Psoas muscle (tissue), 7 donors: ENCODE measurements at regions not wholly inside any gene's neighbourhood (a gene's known extent, or its start where the extent isn't known, plus 50 kb on each side); places are given as distances from the start of the nearest gene placed in this dataset.

ENCODE experiments used
- ATAC-seq, 4 donors: fragments of 200-7000 bp; cut with Tn5 transposase; one replicate each; pipeline ENCODE4 v1.9.1; 2020; ENCODE audit warnings: moderate library complexity in 3 of 4, mild to moderate bottlenecking in 2 of 4
- DNase-seq, 2 donors: peaks; one replicate each; pipeline ENCODE4 v3.0.0-alpha.2; 2020
- H3K27ac ChIP-seq: fragments of 200-600 bp; one replicate; pipeline ENCODE4 v1.8.0; 2022
- H3K27me3 ChIP-seq, 3 donors: fragments of 200-600 bp in 1 of 3; one replicate each; pipeline versions ENCODE4 v1.6.1 to v1.8.0; 2013 to 2022; ENCODE audit warnings: low read length in 2 of 3, mild to moderate bottlenecking in 2 of 3, moderate library complexity in 1 of 3; ENCODE audit not compliant: insufficient read depth in 3 of 3
- H3K36me3 ChIP-seq, 2 donors: fragments of 200-600 bp in 1 of 2; one replicate each; pipeline versions ENCODE4 v1.6.1 to v1.8.0; 2013 to 2022; ENCODE audit warnings: low read depth in 1 of 2, mild to moderate bottlenecking in 1 of 2, moderate library complexity in 1 of 2; ENCODE audit not compliant: insufficient read depth in 1 of 2
- H3K4me1 ChIP-seq: fragments of 200-600 bp; one replicate; pipeline ENCODE4 v1.8.0; 2022
- H3K4me3 ChIP-seq: fragments of 200-600 bp; one replicate; pipeline ENCODE4 v1.8.0; 2022; ENCODE audit warnings: mild to moderate bottlenecking
- H3K9me3 ChIP-seq: fragments of 200-600 bp; one replicate; pipeline ENCODE4 v1.8.0; 2022
- CTCF ChIP-seq: fragments of 200-600 bp; IDR thresholded peaks from one replicate; pipeline ENCODE4 v1.8.0; 2022; ENCODE audit warnings: antibody characterized with exemption
- WGBS, 3 donors: extraction: QIAGEN DNeasy Blood & Tissue Kit; methylation state at CpG; one replicate each; pipeline versions ENCODE4 v1.1.6 to v1.1.7; 2013; 5-methylcytosine and 5-hydroxymethylcytosine counted together
- intact Hi-C, 2 donors: fragments of 100-400 bp; cut with DNase I; formaldehyde crosslinking; loops; one replicate each; pipeline versions ENCODE4 v1.11.0 to v1.14.2; 2022
- donor health status: healthy with polysubstance abuse.
- donor health status: DM: no; HTN: no; CAD: no; lungs with moderate emphysema.
- donor health status: Bipolar disorder and iron deficiency.
- donor health status: healthy.
- donor health status: DM: yes; HTN: yes; CAD: no.
- donor health status: DM: no; HTN: no; CAD: no.
- donor health status: DM: yes; HTN: yes; CAD: no.

GRCh38 chr22:34508797-34509196 lies 557.2 kb upstream of the ISX start:
- intact Hi-C loops = no loop called here
- 58 to 69% (median 66%) methylated on average over 6 of the region's 6 CpGs for WGBS, 3 donors
- DNase-seq (no peak), ATAC-seq (no peak)
- Histone ChIP-seq H3K9me3 (no peaks in the 10 kb centered on the region), H3K4me1 (no peaks in the 10 kb centered on the region), H3K4me3 (no peak overlapping the region), H3K36me3 (no peaks in the 10 kb centered on the region), H3K27me3 (peaks cover 0 to 3% (median 0%) of the 10 kb centered on the region in 3 donors), H3K27ac (no peak overlapping the region)
- no peak for TF ChIP-seq CTCF

DNA sequence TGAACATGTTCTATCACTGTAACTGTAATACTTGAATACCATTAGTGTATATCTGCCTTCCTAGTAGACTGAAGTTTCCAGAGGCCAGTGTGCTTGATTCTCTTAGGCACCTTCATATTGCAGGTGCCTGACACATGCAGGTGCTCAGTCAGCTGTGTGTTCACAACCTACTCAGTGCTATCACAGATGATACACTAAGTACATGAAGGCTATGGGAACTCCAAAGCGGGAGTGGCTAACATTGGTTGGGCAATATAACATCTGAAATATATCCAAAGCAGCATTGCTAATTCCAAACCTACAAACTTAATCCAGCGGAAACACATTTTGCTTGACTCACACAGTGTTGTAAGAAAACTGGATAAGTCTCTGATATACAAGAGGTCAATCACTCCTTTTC lies 539.3 kb upstream of the ISX start:
- no peak overlapping the region for H3K4me3 ChIP-seq
- no peaks in the 10 kb centered on the region for H3K9me3 ChIP-seq
- no peaks in the 10 kb centered on the region for H3K4me1 ChIP-seq
- H3K27ac ChIP-seq = no peak overlapping the region
- no peaks in the 10 kb centered on the region for H3K27me3 ChIP-seq
- 80 to 85% (median 84%) methylated on average over 2 of the region's 2 CpGs for WGBS, 3 donors
- intact Hi-C loops = loop anchor here in 1 of 2 donors (10.0 kb wide), 1 partner anchor 58 kb away; no protein-coding TSS in a partner anchor
- DNase-seq = no peak
- ATAC-seq = no peak
- no peak for TF ChIP-seq CTCF
- H3K36me3 ChIP-seq = no peaks in the 10 kb centered on the region

- no peak for ATAC-seq
Observed at GRCh38 chr22:34534101-34534500, 531.9 kb upstream of the ISX start.

GRCh38 chr22:34567367-34567766 lies 498.6 kb upstream of the ISX start:
- Histone ChIP-seq H3K27ac (no peak overlapping the region), H3K4me1 (no peaks in the 10 kb centered on the region), H3K27me3 (peaks cover 0 to 4% (median 0%) of the 10 kb centered on the region in 3 donors), H3K4me3 (no peak overlapping the region), H3K36me3 (no peaks in the 10 kb centered on the region), H3K9me3 (no peaks in the 10 kb centered on the region)
- DNase-seq (no peak), ATAC-seq (no peak)
- WGBS, 3 donors = 75 to 83% (median 82%) methylated on average over 4 of the region's 4 CpGs
- intact Hi-C loops = no loop called here
- TF ChIP-seq CTCF = no peak

More at GRCh38 chr22:34534101-34534500, 531.9 kb upstream of the ISX start:
- no peaks in the 10 kb centered on the region for H3K27me3 ChIP-seq
- intact Hi-C loops = no loop called here
- 9 to 23% (median 11%) methylated on average over 4 of the region's 4 CpGs for WGBS, 3 donors
- no peak overlapping the region for H3K27ac ChIP-seq
- no peak for TF ChIP-seq CTCF
- H3K4me3 ChIP-seq = no peak overlapping the region
- no peak for DNase-seq
- H3K9me3 ChIP-seq = no peaks in the 10 kb centered on the region
- no peaks in the 10 kb centered on the region for H3K36me3 ChIP-seq
- no peaks in the 10 kb centered on the region for H3K4me1 ChIP-seq

DNA sequence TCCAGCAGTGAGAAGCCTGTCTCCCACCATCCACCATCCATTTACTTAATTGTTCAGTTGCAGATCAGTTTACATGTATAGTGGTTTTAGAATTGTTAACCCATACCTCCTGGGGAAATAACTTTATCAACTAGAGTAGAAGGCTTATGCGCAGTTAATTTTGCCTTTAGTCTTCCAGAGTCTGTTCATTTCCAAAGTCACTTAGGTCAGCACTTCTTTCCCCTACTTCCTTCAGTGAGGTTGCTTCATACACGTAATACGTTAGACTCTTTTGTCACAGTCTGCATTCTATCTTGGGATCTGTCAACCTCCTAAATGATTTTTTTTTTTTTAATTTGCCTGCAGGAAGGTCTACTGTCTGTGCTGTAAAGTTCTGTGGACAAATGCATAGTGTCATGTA lies 495.6 kb upstream of the ISX start:
- no peak for ATAC-seq
- Histone ChIP-seq H3K27me3 (no peaks in the 10 kb centered on the region), H3K4me3 (no peak overlapping the region), H3K27ac (no peak overlapping the region), H3K36me3 (no peaks in the 10 kb centered on the region), H3K9me3 (no peaks in the 10 kb centered on the region), H3K4me1 (no peaks in the 10 kb centered on the region)
- no peak for DNase-seq
- intact Hi-C loops = no loop called here
- 65 to 81% (median 73%) methylated on average over 3 of the region's 3 CpGs for WGBS, 3 donors
- no peak for TF ChIP-seq CTCF
